ENCODE measurements at regions not wholly inside any gene's neighbourhood (a gene's known extent, or its start where the extent isn't known, plus 50 kb on each side); places are given as distances from the start of the nearest gene placed in this dataset.

GRCh38 chr10:69718951-69719350 is 82.8 kb upstream of the COL13A1 start:
- Mint-ChIP-seq H3K27me3 (ENCODE audit: low read depth) (no peaks in the 10 kb centered on the region), H3K27ac (ENCODE audit: unreplicated experiment) (no peak overlapping the region), H3K4me3 (ENCODE audit: unreplicated experiment) (no peak overlapping the region), H3K36me3 (ENCODE audit: low read depth) (peaks cover 9% of the 10 kb centered on the region), H3K9me3 (ENCODE audit: low read depth) (peaks cover 16% of the 10 kb centered on the region), H3K4me1 (ENCODE audit: low read depth) (peaks cover 50% of the 10 kb centered on the region)
- TF ChIP-seq CTCF (IDR thresholded peaks at IDR 0.05), result no peak
- DNase-seq (ENCODE audit: low spot score), result no peak

- Mint-ChIP-seq H3K4me1 (ENCODE audit: low read depth) (peaks cover 29% of the 10 kb centered on the region), H3K27ac (ENCODE audit: unreplicated experiment) (peak overlapping the region; percentile 69), H3K9me3 (ENCODE audit: low read depth) (peaks cover 16% of the 10 kb centered on the region), H3K27me3 (ENCODE audit: low read depth) (no peaks in the 10 kb centered on the region), H3K4me3 (ENCODE audit: unreplicated experiment) (no peak overlapping the region), H3K36me3 (ENCODE audit: low read depth) (peaks cover 9% of the 10 kb centered on the region)
- TF ChIP-seq CTCF (IDR thresholded peaks at IDR 0.05), result no peak
- DNase-seq (ENCODE audit: low spot score), result no peak
These were observed 79.9 kb upstream of the COL13A1 start for GRCh38 chr10:69721690-69722310.

GRCh38 chr10:69723653-69724052 is 78.1 kb upstream of the COL13A1 start:
- Mint-ChIP-seq H3K27me3 (ENCODE audit: low read depth) (no peaks in the 10 kb centered on the region), H3K4me3 (ENCODE audit: unreplicated experiment) (no peak overlapping the region), H3K27ac (ENCODE audit: unreplicated experiment) (no peak overlapping the region), H3K36me3 (ENCODE audit: low read depth) (peaks cover 9% of the 10 kb centered on the region), H3K4me1 (ENCODE audit: low read depth) (peaks cover 38% of the 10 kb centered on the region), H3K9me3 (ENCODE audit: low read depth) (peaks cover 16% of the 10 kb centered on the region)
- no peak for DNase-seq (ENCODE audit: low spot score)
- no peak for TF ChIP-seq CTCF (IDR thresholded peaks at IDR 0.05)

GRCh38 chr10:69726850-69727249 is 74.9 kb upstream of the COL13A1 start:
- H3K4me3 Mint-ChIP-seq (ENCODE audit: unreplicated experiment), result no peak overlapping the region
- no peaks in the 10 kb centered on the region for H3K36me3 Mint-ChIP-seq (ENCODE audit: low read depth)
- no peak overlapping the region for H3K27ac Mint-ChIP-seq (ENCODE audit: unreplicated experiment)
- no peak for DNase-seq (ENCODE audit: low spot score)
- H3K9me3 Mint-ChIP-seq (ENCODE audit: low read depth), result no peaks in the 10 kb centered on the region
- H3K27me3 Mint-ChIP-seq (ENCODE audit: low read depth), result no peaks in the 10 kb centered on the region
- no peak for TF ChIP-seq CTCF (IDR thresholded peaks at IDR 0.05)
- H3K4me1 Mint-ChIP-seq (ENCODE audit: low read depth), result peaks cover 58% of the 10 kb centered on the region

GRCh38 chr10:69728335-69728870 is 73.3 kb upstream of the COL13A1 start:
- no peak overlapping the region for H3K4me3 Mint-ChIP-seq (ENCODE audit: unreplicated experiment)
- no peak for DNase-seq (ENCODE audit: low spot score)
- H3K27me3 Mint-ChIP-seq (ENCODE audit: low read depth), result no peaks in the 10 kb centered on the region

More at GRCh38 chr10:69728335-69728870, 73.3 kb upstream of the COL13A1 start:
- Mint-ChIP-seq H3K4me1 (ENCODE audit: low read depth) (peaks cover 61% of the 10 kb centered on the region), H3K36me3 (ENCODE audit: low read depth) (no peaks in the 10 kb centered on the region), H3K27ac (ENCODE audit: unreplicated experiment) (peak overlapping the region; percentile 91), H3K9me3 (ENCODE audit: low read depth) (no peaks in the 10 kb centered on the region)
- no peak for TF ChIP-seq CTCF (IDR thresholded peaks at IDR 0.05)

All from chondrocyte (in vitro differentiated cells).